GM19023 (cell line): ENCODE measurements at regions not wholly inside any gene's neighbourhood (a gene's known extent, or its start where the extent isn't known, plus 50 kb on each side); places are given as distances from the start of the nearest gene placed in this dataset.
"Not testable (repeated sequence)": the region's sequence is repeated elsewhere in the genome, so short reads cannot be mapped to it uniquely, and the experiment has no call there.

Experiments used
- ATAC-seq: cut with Tn5 transposase; IDR thresholded peaks from one replicate; pipeline ENCODE4 v1.9.1; 2021; ENCODE audit warnings: mild to moderate bottlenecking, moderate library complexity; ENCODE audit not compliant: unreplicated experiment

GRCh38 chr3:145286937-145287336, 874.0 kb downstream of the PLOD2 start:
- ATAC-seq, result no peak

- ATAC-seq, result no peak
Measured at GRCh38 chr3:145290010-145290409, 871.0 kb downstream of the PLOD2 start.

DNA sequence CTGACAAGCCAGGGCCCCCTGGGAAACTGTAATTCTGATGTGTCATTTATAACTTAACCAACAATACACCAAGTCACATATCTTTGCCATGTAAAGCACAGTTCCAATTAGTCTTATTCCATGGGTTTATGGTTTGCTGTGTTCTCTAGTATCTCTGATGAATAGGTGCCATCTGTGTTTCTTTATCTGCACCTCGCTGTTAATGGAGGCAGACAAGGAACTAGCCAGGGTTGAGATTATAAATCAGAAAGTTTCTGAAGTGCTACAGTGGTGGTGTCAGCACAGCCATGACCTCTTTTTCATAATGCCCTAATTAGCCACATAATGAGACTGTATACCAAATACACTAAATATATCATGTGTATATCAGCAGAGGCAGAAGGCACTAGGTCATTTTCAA, 866.4 kb downstream of the PLOD2 start:
- no peak for ATAC-seq

- ATAC-seq, result no peak
Measured at GRCh38 chr3:145307272-145307671, 853.7 kb downstream of the PLOD2 start.

GRCh38 chr3:145313751-145314150, 847.2 kb downstream of the PLOD2 start:
- no peak for ATAC-seq

GRCh38 chr3:145316253-145316652, 844.7 kb downstream of the PLOD2 start:
- not testable (repeated sequence) for ATAC-seq

DNA sequence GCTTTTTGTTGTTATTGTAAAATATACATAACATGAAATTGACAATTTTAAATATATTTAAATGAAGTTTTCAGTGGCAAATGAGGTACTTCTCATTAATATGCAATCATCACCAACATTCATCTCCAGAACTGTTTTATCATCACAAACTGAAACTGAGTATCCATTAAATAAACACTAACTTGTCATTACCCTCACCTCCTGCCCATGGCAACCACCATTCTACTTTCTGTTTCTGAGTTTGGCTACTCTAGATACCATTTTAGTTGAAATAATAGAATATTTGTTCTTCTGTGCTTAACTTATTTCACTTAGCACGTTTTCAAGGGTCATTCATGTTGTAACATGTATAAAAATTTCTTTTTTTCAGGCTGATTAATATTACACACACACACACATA, 834.3 kb downstream of the PLOD2 start:
- no peak for ATAC-seq

DNA sequence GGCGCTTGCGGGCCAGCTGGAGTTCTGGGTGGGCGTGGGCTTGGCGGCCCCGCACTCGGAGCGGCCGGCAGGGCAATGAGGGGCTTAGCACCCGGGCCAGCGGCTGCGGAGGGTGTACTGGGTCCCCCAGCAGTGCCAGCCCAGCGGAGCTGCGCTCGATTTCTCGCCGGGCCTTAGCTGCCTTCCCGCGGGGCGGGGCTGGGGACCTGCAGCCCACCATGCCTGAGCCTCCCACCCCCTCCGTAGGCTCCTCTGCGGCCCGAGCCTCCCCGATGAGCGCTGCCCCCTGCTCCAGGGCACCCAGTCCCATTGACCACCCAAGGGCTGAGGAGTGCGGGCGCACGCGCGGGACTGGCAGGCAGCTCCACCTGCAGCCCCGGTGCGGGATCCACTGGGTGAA, 827.6 kb downstream of the PLOD2 start:
- ATAC-seq, result not testable (repeated sequence)

DNA sequence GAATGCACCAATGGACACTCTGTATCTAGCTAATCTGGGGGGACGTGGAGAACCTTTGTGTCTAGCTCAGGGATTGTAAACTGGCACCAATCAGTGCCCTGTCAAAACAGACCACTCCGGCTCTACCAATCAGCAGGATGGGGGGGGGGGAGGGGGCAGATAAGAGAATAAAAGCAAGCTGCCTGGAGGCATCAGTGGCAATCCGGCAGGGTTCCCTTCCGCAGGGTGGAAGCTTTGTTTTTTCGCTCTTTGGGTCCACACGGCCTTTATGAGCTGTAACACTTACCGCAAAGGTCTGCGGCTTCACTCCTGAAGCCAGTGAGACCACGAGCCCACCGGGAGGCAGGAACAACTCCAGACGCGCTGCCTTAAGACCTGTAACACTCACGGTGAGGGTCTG, 827.1 kb downstream of the PLOD2 start:
- no peak for ATAC-seq

- no peak for ATAC-seq
Measured at GRCh38 chr3:145355206-145355605, 805.8 kb downstream of the PLOD2 start.

- no peak for ATAC-seq
Measured at GRCh38 chr3:145357453-145357852, 803.5 kb downstream of the PLOD2 start.

- ATAC-seq, result no peak
Measured at GRCh38 chr3:145359040-145359439, 801.9 kb downstream of the PLOD2 start.

DNA sequence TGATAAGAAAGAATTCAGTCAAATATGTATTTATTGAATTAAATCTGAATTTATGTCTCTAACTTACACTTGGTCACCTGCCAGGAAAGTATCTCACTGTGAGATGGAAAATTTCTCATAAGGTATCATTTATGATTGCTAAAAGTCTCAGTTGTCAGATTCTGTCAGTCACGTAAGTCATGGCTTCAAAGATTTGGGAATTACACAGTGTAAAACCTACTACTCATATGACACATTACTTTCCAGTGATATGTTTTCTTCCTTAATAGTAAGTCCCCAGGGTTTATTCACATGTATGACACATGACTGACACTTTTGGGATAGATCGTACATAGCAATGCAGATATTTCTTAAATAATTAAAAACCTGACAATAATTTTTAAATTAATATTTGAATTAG, 792.2 kb downstream of the PLOD2 start:
- no peak for ATAC-seq

- ATAC-seq, result no peak
Measured at GRCh38 chr3:145370870-145371269, 790.1 kb downstream of the PLOD2 start.

DNA sequence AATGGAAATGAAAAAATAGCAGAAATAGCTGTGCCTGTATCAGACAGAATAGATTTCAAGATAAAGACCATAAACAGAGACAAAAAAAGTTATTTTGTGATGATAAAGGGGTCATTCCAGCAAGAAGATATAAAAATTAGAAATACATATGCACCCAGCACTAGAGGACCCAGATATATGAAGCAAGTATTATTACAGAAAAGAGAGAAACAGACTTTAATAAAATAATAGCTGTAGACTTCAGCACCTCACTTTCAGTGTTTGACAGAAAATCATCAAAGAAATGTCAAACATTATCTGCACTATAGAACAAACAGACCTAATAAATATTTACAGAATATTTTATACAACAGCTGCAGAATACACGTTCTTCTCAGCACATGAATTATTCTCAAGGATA, 783.7 kb downstream of the PLOD2 start:
- no peak for ATAC-seq

DNA sequence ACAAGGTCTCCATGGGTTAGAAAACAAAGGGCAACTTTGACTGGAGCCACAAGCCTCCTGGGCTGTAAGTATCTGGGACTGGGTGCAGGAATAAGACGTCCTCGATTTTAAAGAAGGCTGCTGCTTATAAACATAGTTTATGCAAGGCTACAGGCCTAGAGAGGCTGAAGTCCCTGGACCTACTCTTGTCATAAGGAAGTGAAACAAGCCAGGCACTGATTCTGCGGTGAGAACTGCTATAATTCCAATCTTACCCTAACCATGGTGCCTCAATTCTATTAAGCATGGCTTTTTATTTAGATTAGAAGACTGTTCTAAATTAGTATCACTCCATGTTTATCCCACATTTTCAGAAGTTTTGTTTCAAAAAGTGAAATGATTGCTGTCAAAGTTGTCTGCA, 777.6 kb downstream of the PLOD2 start:
- no peak for ATAC-seq

DNA sequence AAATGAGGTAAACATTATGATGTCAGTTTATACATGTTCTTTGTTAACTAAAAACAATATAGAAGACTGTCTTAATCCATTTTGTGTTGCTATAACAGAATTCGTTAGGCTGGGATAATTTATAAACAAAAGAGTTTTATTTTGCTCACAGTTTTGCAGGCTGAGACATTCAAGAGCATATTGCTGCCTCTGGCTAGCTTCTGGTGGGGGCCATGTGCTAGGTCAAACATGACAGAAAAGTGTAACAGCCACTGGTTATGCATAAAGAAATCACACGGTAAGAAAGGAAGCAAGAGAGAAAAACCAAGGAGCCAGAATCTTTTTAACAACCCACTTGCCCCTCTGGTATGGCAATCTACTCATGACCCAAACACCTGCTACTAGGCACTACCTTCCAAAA, 776.7 kb downstream of the PLOD2 start:
- ATAC-seq, result no peak

DNA sequence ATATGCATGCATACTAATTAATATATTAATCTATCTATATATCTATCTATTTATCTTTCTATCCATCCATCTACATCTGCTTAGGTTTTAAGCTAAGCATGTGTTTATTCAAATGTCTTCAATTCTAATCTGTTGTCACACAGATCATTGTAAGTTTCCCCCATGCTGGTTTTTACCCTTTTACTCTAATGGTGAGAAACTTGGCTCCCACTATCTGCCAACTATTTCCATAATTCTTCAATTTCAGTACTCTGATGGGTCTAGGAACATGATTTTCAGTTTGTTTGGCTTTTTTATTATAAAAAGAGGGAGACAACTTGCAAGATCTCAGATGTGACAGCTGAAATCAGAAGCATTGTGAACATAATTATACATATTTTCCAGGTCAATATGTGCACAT, 773.8 kb downstream of the PLOD2 start:
- ATAC-seq, result no peak

DNA sequence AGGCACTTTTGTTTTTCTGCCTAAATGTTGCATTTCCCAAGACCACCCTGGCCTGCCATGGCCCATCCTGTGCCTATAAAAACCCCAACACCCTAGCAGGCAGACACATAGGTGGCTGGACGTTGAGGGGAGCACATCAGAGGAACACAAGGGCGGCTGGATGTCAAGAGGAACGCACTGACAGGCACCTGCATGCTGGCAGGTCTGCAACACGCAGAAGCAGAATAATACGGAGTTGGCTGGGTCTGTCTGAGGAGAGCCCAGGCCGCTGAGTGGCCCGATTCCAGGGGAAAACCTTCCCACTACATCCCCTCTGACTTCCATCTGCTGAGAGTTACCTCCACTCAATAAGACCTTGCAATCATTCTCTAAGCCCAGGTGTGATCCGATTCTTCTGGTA, 765.6 kb downstream of the PLOD2 start:
- no peak for ATAC-seq

DNA sequence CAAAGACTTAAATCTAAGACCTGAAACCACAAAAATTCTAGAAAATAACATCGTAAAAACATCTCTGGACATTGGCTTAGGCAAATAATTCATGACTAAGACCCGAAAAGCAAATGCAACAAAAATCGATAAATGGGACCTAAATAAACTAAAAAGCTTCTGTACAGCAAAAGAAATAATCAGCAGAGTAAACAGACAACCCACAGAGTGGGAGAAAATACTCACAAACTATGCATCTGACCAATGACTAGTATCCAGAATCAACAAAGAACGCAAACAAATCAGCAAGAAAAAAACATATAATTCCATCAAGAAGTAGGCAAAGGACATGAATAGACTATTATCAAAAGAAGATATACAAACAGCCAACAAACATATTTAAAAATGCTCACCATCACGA, 749.4 kb downstream of the PLOD2 start:
- no peak for ATAC-seq

DNA sequence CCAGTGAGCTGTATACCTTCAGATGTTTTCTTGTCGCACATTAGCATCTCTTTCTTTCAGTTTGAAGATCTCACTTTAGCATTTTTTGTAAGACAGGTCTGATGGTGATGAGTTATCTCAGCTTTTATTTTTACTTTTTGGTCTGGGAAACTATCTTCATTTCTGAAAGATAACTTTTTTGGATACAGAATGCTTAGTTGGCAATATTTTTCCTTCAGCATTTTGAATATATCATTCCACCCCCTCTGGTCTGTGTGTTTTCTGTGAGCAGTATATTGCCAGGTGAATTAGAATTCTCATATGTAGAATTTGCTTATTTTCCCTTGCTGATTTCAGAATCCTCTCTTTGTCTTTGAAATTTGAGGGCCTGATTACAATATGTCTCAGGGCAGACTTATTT, 743.3 kb downstream of the PLOD2 start:
- no peak for ATAC-seq

GRCh38 chr3:145422556-145422955, 738.4 kb downstream of the PLOD2 start:
- no peak for ATAC-seq

DNA sequence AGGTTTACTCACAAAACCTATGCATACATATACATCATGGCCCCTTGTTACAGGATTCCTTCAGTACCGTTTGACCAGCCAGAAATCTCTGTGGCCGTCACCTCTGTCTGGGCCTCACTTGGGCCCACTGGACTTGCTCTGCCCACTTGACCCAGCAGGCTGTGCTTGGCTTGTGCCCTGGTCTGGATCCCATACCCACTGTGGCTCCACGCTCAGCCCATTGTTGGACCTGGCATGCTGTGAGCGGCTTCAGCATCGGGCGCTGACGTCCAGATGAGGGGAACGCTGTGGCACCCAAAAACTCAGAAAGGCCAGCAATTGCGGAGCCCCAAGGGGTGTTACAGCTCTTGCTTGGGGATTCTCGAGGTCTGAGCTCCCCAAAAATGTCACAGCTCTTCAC, 733.6 kb downstream of the PLOD2 start:
- no peak for ATAC-seq

GRCh38 chr3:145429546-145429945, 731.4 kb downstream of the PLOD2 start:
- no peak for ATAC-seq
